ENCODE measurements at regions not wholly inside any gene's neighbourhood (a gene's known extent, or its start where the extent isn't known, plus 50 kb on each side); places are given as distances from the start of the nearest gene placed in this dataset.

GRCh38 chr16:73846007-73846330 is 450.6 kb upstream of the PSMD7 start:
- Histone ChIP-seq H3K9me2 (replicated peaks; ENCODE audit: control insufficient read depth, low read length) (no peaks in the 10 kb centered on the region), H3K27me3 (ENCODE audit: control insufficient read depth, low read length) (no peaks in the 10 kb centered on the region), H3F3A (ENCODE audit: control insufficient read depth, insufficient read depth) (no peaks in the 10 kb centered on the region), H3K4me1 (ENCODE audit: control insufficient read depth, low read length) (no peaks in the 10 kb centered on the region), H3K27ac (ENCODE audit: low read depth, low read length) (no peak overlapping the region), H3K4me2 (ENCODE audit: low read length) (no peak overlapping the region), H4K20me1 (ENCODE audit: control insufficient read depth, insufficient read depth, low read depth, low read length) (no peaks in the 10 kb centered on the region), H3K4me3 (ENCODE audit: low read length) (no peak overlapping the region), H3K79me2 (ENCODE audit: control insufficient read depth, low read length) (no peaks in the 10 kb centered on the region), H3K9me3 (ENCODE audit: control insufficient read depth, insufficient read depth, low read length) (no peaks in the 10 kb centered on the region), H3K36me3 (ENCODE audit: control insufficient read depth, low read length) (no peaks in the 10 kb centered on the region)
- no peak for TF ChIP-seq EZH2phosphoT487 (IDR thresholded peaks at IDR 0.05; ENCODE audit: borderline replicate concordance, low read length)
- no peak for TF ChIP-seq CTCF (IDR thresholded peaks at IDR 0.05; ENCODE audit: low read depth, low read length, poor library complexity, severe bottlenecking)

- no peak for TF ChIP-seq EZH2phosphoT487 (IDR thresholded peaks at IDR 0.05; ENCODE audit: borderline replicate concordance, low read length)
- TF ChIP-seq CTCF (IDR thresholded peaks at IDR 0.05; ENCODE audit: low read depth, low read length, poor library complexity, severe bottlenecking): no peak
- Histone ChIP-seq H3K9me2 (replicated peaks; ENCODE audit: control insufficient read depth, low read length) (no peaks in the 10 kb centered on the region), H3K9me3 (ENCODE audit: control insufficient read depth, insufficient read depth, low read length) (no peaks in the 10 kb centered on the region), H3K27me3 (ENCODE audit: control insufficient read depth, low read length) (no peaks in the 10 kb centered on the region), H3K36me3 (ENCODE audit: control insufficient read depth, low read length) (no peaks in the 10 kb centered on the region), H3F3A (ENCODE audit: control insufficient read depth, insufficient read depth) (no peaks in the 10 kb centered on the region), H3K4me1 (ENCODE audit: control insufficient read depth, low read length) (no peaks in the 10 kb centered on the region), H3K27ac (ENCODE audit: low read depth, low read length) (no peak overlapping the region), H4K20me1 (ENCODE audit: control insufficient read depth, insufficient read depth, low read depth, low read length) (no peaks in the 10 kb centered on the region), H3K79me2 (ENCODE audit: control insufficient read depth, low read length) (no peaks in the 10 kb centered on the region), H3K4me3 (ENCODE audit: low read length) (no peak overlapping the region), H3K4me2 (ENCODE audit: low read length) (no peak overlapping the region)
Measured at GRCh38 chr16:73845238-73846006, 451.2 kb upstream of the PSMD7 start.

- H3K27ac ChIP-seq (ENCODE audit: low read depth, low read length): no peak overlapping the region
- H3K4me3 ChIP-seq (ENCODE audit: low read length): no peak overlapping the region
- no peaks in the 10 kb centered on the region for H3K27me3 ChIP-seq (ENCODE audit: control insufficient read depth, low read length)
- H3K79me2 ChIP-seq (ENCODE audit: control insufficient read depth, low read length): no peaks in the 10 kb centered on the region
- no peaks in the 10 kb centered on the region for H3K9me3 ChIP-seq (ENCODE audit: control insufficient read depth, insufficient read depth, low read length)
- no peaks in the 10 kb centered on the region for H3K9me2 ChIP-seq (replicated peaks; ENCODE audit: control insufficient read depth, low read length)
- H4K20me1 ChIP-seq (ENCODE audit: control insufficient read depth, insufficient read depth, low read depth, low read length): no peaks in the 10 kb centered on the region
- H3K36me3 ChIP-seq (ENCODE audit: control insufficient read depth, low read length): no peaks in the 10 kb centered on the region
- no peak overlapping the region for H3K4me2 ChIP-seq (ENCODE audit: low read length)
- TF ChIP-seq CTCF (IDR thresholded peaks at IDR 0.05; ENCODE audit: low read depth, low read length, poor library complexity, severe bottlenecking) (no peak), EZH2phosphoT487 (IDR thresholded peaks at IDR 0.05; ENCODE audit: borderline replicate concordance, low read length) (no peak)
- H3F3A ChIP-seq (ENCODE audit: control insufficient read depth, insufficient read depth): no peaks in the 10 kb centered on the region
- H3K4me1 ChIP-seq (ENCODE audit: control insufficient read depth, low read length): no peaks in the 10 kb centered on the region
Measured at GRCh38 chr16:73840728-73841127, 455.9 kb upstream of the PSMD7 start.

Measured in DOHH2 (cell line).